ENCODE measurements at regions not wholly inside any gene's neighbourhood (a gene's known extent, or its start where the extent isn't known, plus 50 kb on each side); places are given as distances from the start of the nearest gene placed in this dataset.

DNA sequence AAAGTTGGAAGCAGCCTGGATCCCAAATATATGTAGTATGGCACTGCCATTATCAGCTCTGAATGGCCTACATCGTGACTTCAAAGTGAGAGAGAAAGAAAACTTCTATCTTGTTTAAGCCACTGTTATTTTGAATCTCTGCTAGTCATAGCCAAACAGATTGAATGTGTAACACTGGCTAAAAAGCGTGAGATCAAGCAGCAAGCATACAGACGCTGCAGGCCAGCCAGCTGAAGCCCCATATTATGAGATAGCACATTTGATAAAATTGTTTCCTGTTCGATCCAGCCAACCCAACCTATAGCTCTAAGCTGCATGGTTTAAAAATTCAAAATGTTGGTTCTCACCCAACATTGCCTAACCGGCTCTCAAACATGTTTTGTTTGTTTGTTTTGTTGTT lies 95.0 kb downstream of the DUSP6 start:
- no peaks in the 10 kb centered on the region for H3K9me3 ChIP-seq (ENCODE audit: control insufficient read depth, insufficient read depth, low read length)
- no peaks in the 10 kb centered on the region for H3K4me1 ChIP-seq (ENCODE audit: control insufficient read depth, low read length)
- no peak overlapping the region for H3K4me3 ChIP-seq (ENCODE audit: low read length)
- H3K79me2 ChIP-seq (ENCODE audit: control insufficient read depth, low read length), result no peaks in the 10 kb centered on the region
- H3K36me3 ChIP-seq (ENCODE audit: control insufficient read depth, low read length), result no peaks in the 10 kb centered on the region
- TF ChIP-seq, protein P1, sequence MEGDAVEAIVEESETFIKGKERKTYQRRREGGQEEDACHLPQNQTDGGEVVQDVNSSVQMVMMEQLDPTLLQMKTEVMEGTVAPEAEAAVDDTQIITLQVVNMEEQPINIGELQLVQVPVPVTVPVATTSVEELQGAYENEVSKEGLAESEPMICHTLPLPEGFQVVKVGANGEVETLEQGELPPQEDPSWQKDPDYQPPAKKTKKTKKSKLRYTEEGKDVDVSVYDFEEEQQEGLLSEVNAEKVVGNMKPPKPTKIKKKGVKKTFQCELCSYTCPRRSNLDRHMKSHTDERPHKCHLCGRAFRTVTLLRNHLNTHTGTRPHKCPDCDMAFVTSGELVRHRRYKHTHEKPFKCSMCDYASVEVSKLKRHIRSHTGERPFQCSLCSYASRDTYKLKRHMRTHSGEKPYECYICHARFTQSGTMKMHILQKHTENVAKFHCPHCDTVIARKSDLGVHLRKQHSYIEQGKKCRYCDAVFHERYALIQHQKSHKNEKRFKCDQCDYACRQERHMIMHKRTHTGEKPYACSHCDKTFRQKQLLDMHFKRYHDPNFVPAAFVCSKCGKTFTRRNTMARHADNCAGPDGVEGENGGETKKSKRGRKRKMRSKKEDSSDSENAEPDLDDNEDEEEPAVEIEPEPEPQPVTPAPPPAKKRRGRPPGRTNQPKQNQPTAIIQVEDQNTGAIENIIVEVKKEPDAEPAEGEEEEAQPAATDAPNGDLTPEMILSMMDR (IDR thresholded peaks at IDR 0.05; ENCODE audit: low read depth, low read length, poor library complexity, severe bottlenecking), result no peak
- no peak for TF ChIP-seq EZH2phosphoT487 (IDR thresholded peaks at IDR 0.05; ENCODE audit: borderline replicate concordance, low read length)
- no peak overlapping the region for H3K27ac ChIP-seq (ENCODE audit: low read depth, low read length)
- no peaks in the 10 kb centered on the region for H3K9me2 ChIP-seq (replicated peaks; ENCODE audit: control insufficient read depth, low read length)
- H3K4me2 ChIP-seq (ENCODE audit: low read length), result no peak overlapping the region
- no peaks in the 10 kb centered on the region for H3F3A ChIP-seq (ENCODE audit: control insufficient read depth, insufficient read depth)
- peaks cover 3% of the 10 kb centered on the region; the same call in 1 of the 2 replicates for H3K27me3 ChIP-seq (ENCODE audit: control insufficient read depth, low read length)
- no peaks in the 10 kb centered on the region for H4K20me1 ChIP-seq (ENCODE audit: control insufficient read depth, insufficient read depth, low read depth, low read length)

DNA sequence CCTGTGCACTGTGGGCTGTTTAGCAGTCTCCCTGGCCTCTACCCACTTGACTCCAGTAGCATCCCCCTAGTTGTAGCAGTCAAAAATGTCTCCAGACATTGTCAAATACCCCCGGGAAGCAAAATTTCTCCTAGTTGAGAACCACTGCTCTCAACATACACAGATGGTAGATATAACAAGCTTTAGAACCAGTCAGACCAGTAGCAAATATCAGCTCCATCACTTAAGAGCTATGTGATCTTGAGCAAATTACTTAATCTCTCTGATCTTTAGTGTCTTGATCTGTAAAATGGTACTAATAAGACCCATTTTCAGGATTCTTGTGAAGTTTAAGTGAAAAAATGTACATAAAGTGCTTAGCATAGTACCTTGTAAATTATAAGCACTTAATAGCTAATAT lies 96.2 kb downstream of the DUSP6 start:
- Histone ChIP-seq H3K9me3 (ENCODE audit: control insufficient read depth, insufficient read depth, low read length) (no peaks in the 10 kb centered on the region), H3F3A (ENCODE audit: control insufficient read depth, insufficient read depth) (no peaks in the 10 kb centered on the region), H3K36me3 (ENCODE audit: control insufficient read depth, low read length) (no peaks in the 10 kb centered on the region), H3K4me3 (ENCODE audit: low read length) (no peak overlapping the region), H3K27ac (ENCODE audit: low read depth, low read length) (no peak overlapping the region), H3K9me2 (replicated peaks; ENCODE audit: control insufficient read depth, low read length) (no peaks in the 10 kb centered on the region), H3K79me2 (ENCODE audit: control insufficient read depth, low read length) (no peaks in the 10 kb centered on the region), H3K27me3 (ENCODE audit: control insufficient read depth, low read length) (peaks cover under 1% of the 10 kb centered on the region; the same call in 1 of the 2 replicates), H3K4me2 (ENCODE audit: low read length) (no peak overlapping the region), H4K20me1 (ENCODE audit: control insufficient read depth, insufficient read depth, low read depth, low read length) (no peaks in the 10 kb centered on the region), H3K4me1 (ENCODE audit: control insufficient read depth, low read length) (no peaks in the 10 kb centered on the region)
- TF ChIP-seq, protein P1 (IDR thresholded peaks at IDR 0.05; ENCODE audit: low read depth, low read length, poor library complexity, severe bottlenecking), result no peak
- TF ChIP-seq EZH2phosphoT487 (IDR thresholded peaks at IDR 0.05; ENCODE audit: borderline replicate concordance, low read length), result no peak

DNA sequence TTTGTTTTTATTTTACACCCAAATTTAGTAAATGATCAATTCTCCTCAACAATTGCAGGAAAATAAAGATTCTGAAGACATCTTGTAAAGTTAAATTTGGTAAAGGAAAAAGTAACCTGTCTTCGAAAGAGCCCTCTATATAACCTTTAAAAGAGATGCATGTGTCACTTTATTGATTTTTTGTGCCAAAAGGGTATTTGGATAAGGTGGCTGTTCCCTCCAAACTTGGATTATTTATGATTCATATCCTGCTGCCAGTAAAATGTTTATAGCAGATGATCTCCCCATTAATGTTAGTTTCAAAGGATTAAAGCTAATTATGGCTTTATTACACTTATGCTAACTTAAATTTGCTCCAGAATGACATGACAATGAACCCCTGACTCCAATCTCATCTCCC lies 98.8 kb downstream of the DUSP6 start:
- Histone ChIP-seq H3K4me2 (ENCODE audit: low read length) (no peak overlapping the region), H3K27ac (ENCODE audit: low read depth, low read length) (no peak overlapping the region), H3F3A (ENCODE audit: control insufficient read depth, insufficient read depth) (no peaks in the 10 kb centered on the region)

More for the DNA sequence above, 98.8 kb downstream of the DUSP6 start:
- no peaks in the 10 kb centered on the region for H3K4me1 ChIP-seq (ENCODE audit: control insufficient read depth, low read length)
- H4K20me1 ChIP-seq (ENCODE audit: control insufficient read depth, insufficient read depth, low read depth, low read length), result no peaks in the 10 kb centered on the region
- TF ChIP-seq EZH2phosphoT487 (IDR thresholded peaks at IDR 0.05; ENCODE audit: borderline replicate concordance, low read length), result no peak
- TF ChIP-seq, protein P1 (IDR thresholded peaks at IDR 0.05; ENCODE audit: low read depth, low read length, poor library complexity, severe bottlenecking), result no peak
- H3K9me3 ChIP-seq (ENCODE audit: control insufficient read depth, insufficient read depth, low read length), result no peaks in the 10 kb centered on the region
- peaks cover 2% of the 10 kb centered on the region; the same call in 1 of the 2 replicates for H3K27me3 ChIP-seq (ENCODE audit: control insufficient read depth, low read length)
- no peak overlapping the region for H3K4me3 ChIP-seq (ENCODE audit: low read length)
- H3K79me2 ChIP-seq (ENCODE audit: control insufficient read depth, low read length), result no peaks in the 10 kb centered on the region
- H3K36me3 ChIP-seq (ENCODE audit: control insufficient read depth, low read length), result no peaks in the 10 kb centered on the region
- no peaks in the 10 kb centered on the region for H3K9me2 ChIP-seq (replicated peaks; ENCODE audit: control insufficient read depth, low read length)

All from DOHH2 (cell line).